HCT116 (cell line): ENCODE measurements at regions not wholly inside any gene's neighbourhood (a gene's known extent, or its start where the extent isn't known, plus 50 kb on each side); places are given as distances from the start of the nearest gene placed in this dataset.

ENCODE experiments used
- ATAC-seq: fragments of 200-7000 bp; cut with Tn5 transposase; 2 replicates; pipeline ENCODE4 v1.9.1; 2020; ENCODE audit warnings: mild to moderate bottlenecking, moderate library complexity
- BruUV-seq: library from RNA; stranded (reverse); fragments of 400-500 nt; replicated peaks from 2 replicates; lab custom pipeline; 2021; lab: Mats Ljungman, UMichigan
- CTCF ChIA-PET: fragments of 300-600 bp; sonication (Branson Sonifier 250); formaldehyde crosslinking; loops from one replicate; lab custom pipeline; 2021; ENCODE audit warnings: antibody characterized with exemption; lab: Charles Lee
- POLR2A ChIA-PET: fragments of 300-600, 350-600 bp; sonication (Branson Sonifier 250); formaldehyde crosslinking; loops from one replicate; lab custom pipeline; 2021; ENCODE audit warnings: antibody characterized with exemption; lab: Charles Lee
- RAD21 ChIA-PET, 2 experiments: fragments of 300-600 bp; sonication (Branson Sonifier 250); formaldehyde crosslinking; loops; one replicate each; lab custom pipeline; 2023; ENCODE audit warnings: low total read pairs in 2 of 2; ENCODE audit not compliant: uncharacterized antibody in 2 of 2, unreplicated experiment in 2 of 2, low non-redundant PET in 1 of 2; lab: Charles Lee
- DNase-seq: peaks from one replicate; pipeline ENCODE4 v3.0.0-alpha.2; 2010; ENCODE audit warnings: low read depth, low spot score
- H2AFZ ChIP-seq: fragments of 200-600 bp; shearing (Covaris generic), sonication (generic); 2 replicates; pipeline ENCODE4 v1.6.1; 2017; ENCODE audit warnings: low read depth, mixed run types, mixed read lengths, antibody characterized with exemption, low read length; ENCODE audit not compliant: poor library complexity, severe bottlenecking
- H3K27ac ChIP-seq: 2 replicates; pipeline ENCODE4 v1.5.1; 2012; ENCODE audit warnings: low read depth, low read length
- H3K27me3 ChIP-seq: fragments of 200-600 bp; sonication (generic); 2 replicates; pipeline ENCODE4 v1.6.1; 2016; ENCODE audit warnings: mixed run types, low read length, mixed read lengths; ENCODE audit not compliant: insufficient read depth
- H3K36me3 ChIP-seq, 2 experiments: fragments of 200-500 bp in 1 of 2; fragments of 200-600 bp in 1 of 2; sonication (Bioruptor generic) in 1 of 2; sonication (generic) in 1 of 2; 2 replicates each; pipeline versions ENCODE4 v1.5.1 to v1.6.1; 2014 to 2016; ENCODE audit warnings: low read length in 2 of 2, inconsistent platforms in 1 of 2, mixed read lengths in 1 of 2, mixed run types in 1 of 2; ENCODE audit not compliant: insufficient read depth in 2 of 2, control insufficient read depth in 1 of 2
- H3K4me1 ChIP-seq, 2 experiments: fragments of 200-600 bp in 1 of 2; sonication (generic) in 1 of 2; 2 replicates each; pipeline versions ENCODE4 v1.5.1 to v1.6.1; 2012 to 2017; ENCODE audit warnings: low read length in 2 of 2, inconsistent platforms in 1 of 2, mild to moderate bottlenecking in 1 of 2, mixed read lengths in 1 of 2, mixed run types in 1 of 2, moderate library complexity in 1 of 2; ENCODE audit not compliant: insufficient read depth in 2 of 2, control insufficient read depth in 1 of 2
- H3K4me2 ChIP-seq: fragments of 200-600 bp; sonication (generic); 2 replicates; pipeline ENCODE4 v1.6.1; 2017; ENCODE audit warnings: mixed run types, low read length, mixed read lengths
- H3K4me3 ChIP-seq, 2 experiments: fragments of 200-600 bp in 1 of 2; sonication (generic) in 1 of 2; replicated peaks in 1 of 2; 2 replicates each; pipeline ENCODE4 v1.5.1; 2011 to 2016; ENCODE audit warnings: low read length in 2 of 2, control low read depth in 1 of 2, low read depth in 1 of 2, mild to moderate bottlenecking in 1 of 2, mixed read lengths in 1 of 2, mixed run types in 1 of 2
- H3K79me2 ChIP-seq: fragments of 200-600 bp; sonication (generic); 2 replicates; pipeline ENCODE4 v1.6.1; 2017; ENCODE audit warnings: mild to moderate bottlenecking, mixed run types, low read length, moderate library complexity, mixed read lengths; ENCODE audit not compliant: insufficient read depth
- H3K9ac ChIP-seq: fragments of 200-600 bp; sonication (generic); 2 replicates; pipeline ENCODE4 v1.6.1; 2016; ENCODE audit warnings: low read length, mixed read lengths
- H3K9me2 ChIP-seq: fragments of 200-600 bp; sonication (generic), shearing (Covaris generic); 2 replicates; pipeline ENCODE4 v1.6.1; 2017; ENCODE audit warnings: mixed run types, mild to moderate bottlenecking, moderate library complexity; ENCODE audit not compliant: insufficient read depth
- H3K9me3 ChIP-seq, 2 experiments: fragments of 200-500 bp in 1 of 2; fragments of 200-600 bp in 1 of 2; sonication (Bioruptor generic) in 1 of 2; sonication (generic) in 1 of 2; 2 replicates each; pipeline ENCODE4 v1.6.1; 2014 to 2017; ENCODE audit warnings: low read length in 2 of 2, mixed read lengths in 2 of 2, inconsistent platforms in 1 of 2, low read depth in 1 of 2, mild to moderate bottlenecking in 1 of 2, mixed run types in 1 of 2, moderate library complexity in 1 of 2; ENCODE audit not compliant: control insufficient read depth in 1 of 2, insufficient read depth in 1 of 2
- H4K20me1 ChIP-seq: fragments of 200-600 bp; sonication (generic), shearing (Covaris generic); 2 replicates; pipeline ENCODE4 v1.6.1; 2017; ENCODE audit warnings: mixed run types, mild to moderate bottlenecking, moderate library complexity; ENCODE audit not compliant: insufficient read depth
- EGR1 ChIP-seq: IDR thresholded peaks from 2 replicates; pipeline ENCODE4 v1.6.1; 2012; ENCODE audit warnings: low read depth
- ELF1 ChIP-seq: IDR thresholded peaks from 2 replicates; pipeline ENCODE4 v1.6.1; 2012; ENCODE audit warnings: low read depth, borderline replicate concordance
- EZH2phosphoT487 ChIP-seq: fragments of 200-600 bp; IDR thresholded peaks from 2 replicates; pipeline ENCODE4 v1.6.1; 2018; ENCODE audit warnings: antibody characterized with exemption, borderline replicate concordance
- FOSL1 ChIP-seq: IDR thresholded peaks from 2 replicates; pipeline ENCODE4 v1.6.1; 2012; ENCODE audit warnings: low read depth
- JUND ChIP-seq: IDR thresholded peaks from 2 replicates; pipeline ENCODE4 v1.6.1; 2012
- POLR2A ChIP-seq: IDR thresholded peaks from 2 replicates; pipeline ENCODE4 v1.7.0; 2011; ENCODE audit warnings: borderline replicate concordance; ENCODE audit not compliant: insufficient read depth, insufficient read length; ENCODE audit errors: extremely low read depth
- POLR2AphosphoS5 ChIP-seq: IDR thresholded peaks from 2 replicates; pipeline ENCODE4 v1.6.1; 2011; ENCODE audit warnings: mild to moderate bottlenecking, low read depth, low read length, moderate library complexity
- SIN3A ChIP-seq: IDR thresholded peaks from 2 replicates; pipeline ENCODE4 v1.6.1; 2012; ENCODE audit warnings: low read depth
- SRF ChIP-seq: IDR thresholded peaks from 2 replicates; pipeline ENCODE4 v1.6.1; 2012; ENCODE audit warnings: low read depth
- YY1 ChIP-seq: IDR thresholded peaks from 2 replicates; pipeline ENCODE4 v1.6.1; 2011; ENCODE audit warnings: low read length, low read depth, moderate library complexity, mild to moderate bottlenecking; ENCODE audit not compliant: insufficient replicate concordance; ENCODE audit errors: extremely low read depth
- ZFX ChIP-seq: fragments of 450-650 bp; IDR thresholded peaks from 2 replicates; pipeline ENCODE4 v1.6.1; 2017
- intact Hi-C: fragments of 100-400 bp; cut with micrococcal nuclease; formaldehyde crosslinking; loops from 2 replicates; pipeline ENCODE4 v1.10.0; 2022
- TF ChIP-seq, protein P1 (sequence below): IDR thresholded peaks from 2 replicates; pipeline ENCODE4 v1.6.1; 2012
- TF ChIP-seq, protein P2 (sequence below): IDR thresholded peaks from 2 replicates; pipeline ENCODE4 v1.6.1; 2012
- TF ChIP-seq, protein P3 (sequence below): IDR thresholded peaks from 2 replicates; pipeline ENCODE4 v1.6.1; 2012; ENCODE audit warnings: low read depth

DNA sequence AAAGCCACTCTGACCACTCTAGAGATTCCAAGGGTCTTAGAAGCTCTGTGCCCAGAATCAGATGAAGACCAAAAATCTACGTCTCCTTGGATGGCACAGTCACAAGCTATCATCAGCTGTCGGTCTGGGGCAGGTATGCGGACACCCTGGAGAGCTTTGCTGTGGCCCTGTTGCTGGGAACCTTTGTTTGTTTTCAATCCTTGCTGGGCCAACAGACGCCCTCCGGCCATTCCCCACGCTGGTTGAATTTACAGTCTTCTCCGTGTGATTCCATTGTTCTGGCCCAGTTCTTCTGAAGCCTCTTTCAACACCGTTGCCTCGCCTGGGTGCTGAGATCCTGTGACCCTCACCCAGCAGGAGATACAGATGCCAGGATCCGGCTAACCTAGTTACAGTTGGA lies 149.4 kb upstream of the PFKP start (continued):
- TF ChIP-seq YY1 (no peak), JUND (no peak)

DNA sequence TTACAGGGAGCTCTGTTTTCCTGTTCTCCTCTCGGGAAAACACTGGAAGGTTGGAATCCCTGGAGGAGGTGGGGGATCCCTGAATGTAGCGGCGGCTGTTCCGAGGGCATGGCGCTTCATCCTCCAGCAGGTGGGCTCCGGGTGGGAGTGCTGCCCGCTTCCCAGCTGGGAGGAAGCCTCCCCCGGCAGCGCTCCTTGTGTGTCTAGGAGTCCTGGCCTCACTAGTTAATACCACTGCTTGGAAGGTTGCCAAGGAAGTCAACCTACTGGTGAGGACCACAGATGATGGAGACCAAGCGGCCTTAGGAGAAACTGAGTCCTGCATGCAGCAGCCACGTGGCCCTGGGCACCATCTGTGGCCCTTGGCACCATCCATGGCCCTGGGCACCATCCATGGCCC lies 151.9 kb upstream of the PFKP start:
- H3K27me3 ChIP-seq = peaks cover 30% of the 10 kb centered on the region; the same call in 1 of the 2 replicates
- TF ChIP-seq SRF (no peak), EZH2phosphoT487 (no peak), POLR2AphosphoS5 (no peak), EGR1 (no peak), FOSL1 (no peak), ZFX (no peak), ELF1 (no peak), POLR2A (no peak), YY1 (no peak), SIN3A (no peak)
- TF ChIP-seq, protein P1, sequence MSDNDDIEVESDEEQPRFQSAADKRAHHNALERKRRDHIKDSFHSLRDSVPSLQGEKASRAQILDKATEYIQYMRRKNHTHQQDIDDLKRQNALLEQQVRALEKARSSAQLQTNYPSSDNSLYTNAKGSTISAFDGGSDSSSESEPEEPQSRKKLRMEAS = no peak
- TF ChIP-seq, protein P2, sequence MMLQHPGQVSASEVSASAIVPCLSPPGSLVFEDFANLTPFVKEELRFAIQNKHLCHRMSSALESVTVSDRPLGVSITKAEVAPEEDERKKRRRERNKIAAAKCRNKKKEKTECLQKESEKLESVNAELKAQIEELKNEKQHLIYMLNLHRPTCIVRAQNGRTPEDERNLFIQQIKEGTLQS = no peak
- TF ChIP-seq, protein P3, sequence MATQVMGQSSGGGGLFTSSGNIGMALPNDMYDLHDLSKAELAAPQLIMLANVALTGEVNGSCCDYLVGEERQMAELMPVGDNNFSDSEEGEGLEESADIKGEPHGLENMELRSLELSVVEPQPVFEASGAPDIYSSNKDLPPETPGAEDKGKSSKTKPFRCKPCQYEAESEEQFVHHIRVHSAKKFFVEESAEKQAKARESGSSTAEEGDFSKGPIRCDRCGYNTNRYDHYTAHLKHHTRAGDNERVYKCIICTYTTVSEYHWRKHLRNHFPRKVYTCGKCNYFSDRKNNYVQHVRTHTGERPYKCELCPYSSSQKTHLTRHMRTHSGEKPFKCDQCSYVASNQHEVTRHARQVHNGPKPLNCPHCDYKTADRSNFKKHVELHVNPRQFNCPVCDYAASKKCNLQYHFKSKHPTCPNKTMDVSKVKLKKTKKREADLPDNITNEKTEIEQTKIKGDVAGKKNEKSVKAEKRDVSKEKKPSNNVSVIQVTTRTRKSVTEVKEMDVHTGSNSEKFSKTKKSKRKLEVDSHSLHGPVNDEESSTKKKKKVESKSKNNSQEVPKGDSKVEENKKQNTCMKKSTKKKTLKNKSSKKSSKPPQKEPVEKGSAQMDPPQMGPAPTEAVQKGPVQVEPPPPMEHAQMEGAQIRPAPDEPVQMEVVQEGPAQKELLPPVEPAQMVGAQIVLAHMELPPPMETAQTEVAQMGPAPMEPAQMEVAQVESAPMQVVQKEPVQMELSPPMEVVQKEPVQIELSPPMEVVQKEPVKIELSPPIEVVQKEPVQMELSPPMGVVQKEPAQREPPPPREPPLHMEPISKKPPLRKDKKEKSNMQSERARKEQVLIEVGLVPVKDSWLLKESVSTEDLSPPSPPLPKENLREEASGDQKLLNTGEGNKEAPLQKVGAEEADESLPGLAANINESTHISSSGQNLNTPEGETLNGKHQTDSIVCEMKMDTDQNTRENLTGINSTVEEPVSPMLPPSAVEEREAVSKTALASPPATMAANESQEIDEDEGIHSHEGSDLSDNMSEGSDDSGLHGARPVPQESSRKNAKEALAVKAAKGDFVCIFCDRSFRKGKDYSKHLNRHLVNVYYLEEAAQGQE = no peak
- ChIA-PET POLR2A (no interaction called here), RAD21 (no interaction called here), CTCF (no interaction called here)
- H3K79me2 ChIP-seq = no peaks in the 10 kb centered on the region
- H3K4me1 ChIP-seq = no peaks in the 10 kb centered on the region
- no peak for DNase-seq
- H3K4me2 ChIP-seq = no peak overlapping the region
- no peak overlapping the region for H2AFZ ChIP-seq
- H4K20me1 ChIP-seq = no peaks in the 10 kb centered on the region
- H3K9me2 ChIP-seq = no peaks in the 10 kb centered on the region
- intact Hi-C loops = no loop called here
- no peaks in the 10 kb centered on the region for H3K9me3 ChIP-seq
- H3K27ac ChIP-seq = no peak overlapping the region
- no peaks in the 10 kb centered on the region for H3K36me3 ChIP-seq
- no peak for ATAC-seq
- H3K9ac ChIP-seq = no peak overlapping the region
- no peak overlapping the region for H3K4me3 ChIP-seq
- BruUV-seq = no TSS peak
